ENCODE measurements at regions not wholly inside any gene's neighbourhood (a gene's known extent, or its start where the extent isn't known, plus 50 kb on each side); places are given as distances from the start of the nearest gene placed in this dataset.

DNA sequence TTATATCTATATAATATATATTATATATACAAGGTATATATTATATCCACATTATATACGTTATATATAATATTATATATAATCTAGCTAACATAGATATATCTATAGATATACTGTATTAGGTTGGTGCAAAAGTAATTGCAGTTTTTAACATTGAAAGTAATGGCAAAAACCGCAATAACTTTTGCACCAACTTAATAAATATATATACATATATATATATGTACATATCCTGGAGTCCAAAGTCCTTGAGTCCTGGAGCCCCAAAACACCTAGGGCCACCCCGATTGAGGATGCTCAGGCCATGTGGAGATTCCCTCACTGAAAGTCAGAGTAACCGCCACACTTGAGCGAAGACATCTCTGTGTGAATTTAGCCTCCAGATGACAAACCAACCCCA is 408.2 kb upstream of the AUTS2 start:
- H3K4me3 ChIP-seq (replicated peaks; ENCODE audit: low read depth, low read length), result no peak overlapping the region
- TF ChIP-seq, protein P1, sequence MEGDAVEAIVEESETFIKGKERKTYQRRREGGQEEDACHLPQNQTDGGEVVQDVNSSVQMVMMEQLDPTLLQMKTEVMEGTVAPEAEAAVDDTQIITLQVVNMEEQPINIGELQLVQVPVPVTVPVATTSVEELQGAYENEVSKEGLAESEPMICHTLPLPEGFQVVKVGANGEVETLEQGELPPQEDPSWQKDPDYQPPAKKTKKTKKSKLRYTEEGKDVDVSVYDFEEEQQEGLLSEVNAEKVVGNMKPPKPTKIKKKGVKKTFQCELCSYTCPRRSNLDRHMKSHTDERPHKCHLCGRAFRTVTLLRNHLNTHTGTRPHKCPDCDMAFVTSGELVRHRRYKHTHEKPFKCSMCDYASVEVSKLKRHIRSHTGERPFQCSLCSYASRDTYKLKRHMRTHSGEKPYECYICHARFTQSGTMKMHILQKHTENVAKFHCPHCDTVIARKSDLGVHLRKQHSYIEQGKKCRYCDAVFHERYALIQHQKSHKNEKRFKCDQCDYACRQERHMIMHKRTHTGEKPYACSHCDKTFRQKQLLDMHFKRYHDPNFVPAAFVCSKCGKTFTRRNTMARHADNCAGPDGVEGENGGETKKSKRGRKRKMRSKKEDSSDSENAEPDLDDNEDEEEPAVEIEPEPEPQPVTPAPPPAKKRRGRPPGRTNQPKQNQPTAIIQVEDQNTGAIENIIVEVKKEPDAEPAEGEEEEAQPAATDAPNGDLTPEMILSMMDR (IDR thresholded peaks at IDR 0.05; ENCODE audit: low read length, missing control alignments), result no peak
- DNase-seq (ENCODE audit: low read depth), result no peak

DNA sequence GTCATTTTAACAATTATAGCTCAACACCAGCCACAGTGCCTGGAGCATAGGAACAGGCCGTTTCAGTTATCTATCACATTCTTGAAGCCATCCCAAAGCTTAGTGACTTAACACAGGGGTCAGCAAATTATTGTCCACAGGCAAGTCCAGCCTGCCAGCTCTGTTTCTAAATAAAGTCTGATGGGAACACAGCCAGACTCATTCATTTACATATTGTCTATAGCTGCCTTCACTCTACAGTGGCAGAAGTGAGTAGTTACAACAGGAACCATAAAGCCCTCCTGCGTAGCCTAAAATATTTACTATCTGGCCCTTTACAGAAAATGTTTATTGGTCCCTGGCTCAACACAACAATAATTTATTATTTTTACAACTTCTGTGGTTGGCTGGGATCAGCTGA is 407.5 kb upstream of the AUTS2 start:
- TF ChIP-seq, protein P1 (IDR thresholded peaks at IDR 0.05; ENCODE audit: low read length, missing control alignments), result no peak

DNA sequence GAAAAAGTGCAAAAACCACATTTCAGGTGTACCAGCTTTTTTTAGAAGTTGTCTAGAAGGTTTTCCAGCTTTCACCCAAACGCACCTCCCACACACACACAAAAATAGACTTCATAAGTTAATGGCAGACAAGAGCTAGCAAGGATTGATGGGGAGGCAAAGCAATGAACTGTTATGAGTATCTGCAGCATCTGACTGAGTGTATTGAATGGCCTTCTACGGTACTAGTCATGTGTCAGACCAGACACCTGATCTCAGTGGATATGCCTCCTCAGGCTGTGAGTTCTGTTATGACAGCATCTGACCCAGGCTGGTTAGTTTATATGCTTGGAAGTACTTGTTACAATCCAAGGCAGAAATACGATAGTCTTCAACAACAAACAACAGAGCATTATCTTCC is 406.1 kb upstream of the AUTS2 start:
- TF ChIP-seq, protein P1 (IDR thresholded peaks at IDR 0.05; ENCODE audit: low read length, missing control alignments), result no peak
- no peak overlapping the region for H3K4me3 ChIP-seq (replicated peaks; ENCODE audit: low read depth, low read length)
- no peak for DNase-seq (ENCODE audit: low read depth)

More for the DNA sequence above, 407.5 kb upstream of the AUTS2 start:
- H3K4me3 ChIP-seq (replicated peaks; ENCODE audit: low read depth, low read length), result no peak overlapping the region
- DNase-seq (ENCODE audit: low read depth), result no peak

DNA sequence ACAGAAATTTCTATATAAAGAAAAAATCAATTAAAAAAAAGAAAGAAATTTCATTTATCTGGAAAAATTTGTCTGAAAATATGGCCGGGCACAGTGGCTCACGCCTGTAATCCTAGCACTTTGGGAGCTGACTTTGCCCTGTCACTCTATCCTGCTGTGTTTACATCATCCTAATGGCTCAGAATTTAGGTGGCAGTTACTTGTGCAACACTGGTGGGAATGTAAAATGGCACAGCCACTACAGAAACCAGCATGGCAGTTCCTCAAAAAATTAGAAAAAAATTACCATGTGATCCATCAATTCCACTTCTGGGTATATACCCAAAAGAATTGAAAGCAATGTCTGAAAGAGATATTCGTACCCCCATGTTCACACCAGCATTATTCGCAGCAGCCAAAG is 405.2 kb upstream of the AUTS2 start:
- no peak overlapping the region for H3K4me3 ChIP-seq (replicated peaks; ENCODE audit: low read depth, low read length)
- no peak for DNase-seq (ENCODE audit: low read depth)
- TF ChIP-seq, protein P1 (IDR thresholded peaks at IDR 0.05; ENCODE audit: low read length, missing control alignments), result no peak

DNA sequence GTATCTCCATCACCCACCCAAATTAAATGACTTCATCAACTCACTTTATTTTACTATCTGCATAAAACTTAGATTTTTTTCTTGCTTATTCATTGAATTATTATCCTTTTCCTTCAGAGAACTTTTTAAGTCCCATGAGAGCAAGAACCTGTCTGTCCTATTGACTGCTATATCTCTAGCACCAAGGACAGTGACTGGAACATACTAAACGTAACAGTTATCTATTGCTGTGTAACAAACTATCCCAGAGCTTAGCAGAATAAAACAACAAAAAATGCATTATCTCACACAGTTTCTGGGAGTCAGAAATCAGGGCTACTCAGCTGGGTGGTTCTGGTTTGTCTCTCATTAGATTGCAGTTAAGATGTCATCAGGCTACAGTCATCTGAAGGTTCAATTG is 401.7 kb upstream of the AUTS2 start:
- TF ChIP-seq, protein P1 (IDR thresholded peaks at IDR 0.05; ENCODE audit: low read length, missing control alignments), result no peak
- H3K4me3 ChIP-seq (replicated peaks; ENCODE audit: low read depth, low read length), result no peak overlapping the region
- DNase-seq (ENCODE audit: low read depth), result no peak

DNA sequence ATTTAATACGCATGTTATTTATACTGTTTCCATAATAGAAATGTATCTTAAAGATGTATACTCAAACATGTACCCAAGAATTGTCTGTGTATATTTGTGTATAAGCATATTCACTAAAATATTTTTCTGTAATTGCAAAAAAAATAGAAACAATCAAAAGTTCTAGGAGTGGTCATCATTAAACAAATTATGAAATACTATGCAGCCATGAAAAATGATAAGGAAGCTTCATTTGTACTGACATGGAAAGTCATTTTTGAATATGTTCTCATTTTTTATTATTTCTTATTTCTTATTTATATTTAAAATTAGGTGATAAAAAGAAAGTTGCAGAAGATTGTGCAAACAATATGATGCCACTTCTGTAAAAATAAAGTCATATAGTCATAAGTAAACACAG is 400.0 kb upstream of the AUTS2 start:
- TF ChIP-seq, protein P1 (IDR thresholded peaks at IDR 0.05; ENCODE audit: low read length, missing control alignments), result no peak
- no peak for DNase-seq (ENCODE audit: low read depth)
- no peak overlapping the region for H3K4me3 ChIP-seq (replicated peaks; ENCODE audit: low read depth, low read length)

DNA sequence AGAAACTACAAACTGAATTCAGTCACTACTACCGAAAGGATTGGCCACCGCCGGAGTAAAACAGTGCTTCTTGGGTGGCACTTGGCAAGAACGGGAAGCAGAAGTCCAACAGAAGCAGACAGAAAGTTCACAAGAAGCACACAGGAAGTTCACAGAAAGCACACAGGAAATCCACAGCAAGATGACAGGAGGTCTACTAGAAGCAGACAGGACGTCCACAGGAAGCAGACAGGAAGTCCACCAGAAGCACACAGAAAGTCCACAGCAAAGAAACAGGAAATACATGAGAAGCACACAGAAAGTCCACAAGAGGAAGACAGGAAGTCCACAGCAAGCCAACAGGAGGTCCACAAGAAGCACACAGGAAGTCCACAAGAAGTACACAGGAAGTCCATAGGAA is 399.2 kb upstream of the AUTS2 start:
- TF ChIP-seq, protein P1 (IDR thresholded peaks at IDR 0.05; ENCODE audit: low read length, missing control alignments), result no peak
- DNase-seq (ENCODE audit: low read depth), result no peak

More for the DNA sequence above, 399.2 kb upstream of the AUTS2 start:
- H3K4me3 ChIP-seq (replicated peaks; ENCODE audit: low read depth, low read length), result no peak overlapping the region
